ENCODE measurements at regions not wholly inside any gene's neighbourhood (a gene's known extent, or its start where the extent isn't known, plus 50 kb on each side); places are given as distances from the start of the nearest gene placed in this dataset.
"Not testable (repeated sequence)": the region's sequence is repeated elsewhere in the genome, so short reads cannot be mapped to it uniquely, and the experiment has no call there.

DNA sequence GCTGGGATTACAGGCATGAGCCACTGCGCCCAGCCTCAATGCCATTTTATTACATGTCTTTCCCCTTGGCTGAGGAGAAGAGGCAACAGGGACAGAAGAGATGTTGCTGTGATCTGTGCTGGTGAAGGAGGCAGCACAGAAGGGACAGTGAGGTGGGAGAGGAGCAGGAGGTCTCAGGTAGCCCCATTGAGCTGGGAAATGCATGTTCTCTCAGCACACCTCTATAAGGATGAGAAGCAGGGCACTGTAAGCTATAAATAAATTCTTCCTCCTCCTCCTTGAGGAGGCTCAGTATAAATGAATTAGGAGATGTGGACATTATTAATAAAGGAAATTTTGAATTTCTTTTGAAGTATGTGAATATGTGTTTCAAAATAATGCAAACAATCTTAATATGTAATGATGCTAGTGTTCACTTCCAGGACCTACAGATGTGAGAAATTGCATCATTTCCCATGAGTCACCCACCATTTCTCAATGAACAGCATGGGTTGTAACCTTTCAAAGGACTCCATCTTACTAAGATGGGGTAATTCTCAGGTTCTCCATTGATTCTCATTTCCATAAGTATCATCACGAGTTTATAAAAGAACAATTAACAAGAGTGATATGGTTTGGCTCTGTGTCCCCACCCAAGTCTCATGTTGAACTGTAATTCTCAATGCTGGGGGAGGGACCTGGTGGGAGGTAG, 88.9 kb upstream of the ODAD2 start:
- no peak overlapping the region for H3K4me3 ChIP-seq (ENCODE audit: low read depth, low read length)
- no peak for DNase-seq (ENCODE audit: low read depth)
- TF ChIP-seq, protein P1, sequence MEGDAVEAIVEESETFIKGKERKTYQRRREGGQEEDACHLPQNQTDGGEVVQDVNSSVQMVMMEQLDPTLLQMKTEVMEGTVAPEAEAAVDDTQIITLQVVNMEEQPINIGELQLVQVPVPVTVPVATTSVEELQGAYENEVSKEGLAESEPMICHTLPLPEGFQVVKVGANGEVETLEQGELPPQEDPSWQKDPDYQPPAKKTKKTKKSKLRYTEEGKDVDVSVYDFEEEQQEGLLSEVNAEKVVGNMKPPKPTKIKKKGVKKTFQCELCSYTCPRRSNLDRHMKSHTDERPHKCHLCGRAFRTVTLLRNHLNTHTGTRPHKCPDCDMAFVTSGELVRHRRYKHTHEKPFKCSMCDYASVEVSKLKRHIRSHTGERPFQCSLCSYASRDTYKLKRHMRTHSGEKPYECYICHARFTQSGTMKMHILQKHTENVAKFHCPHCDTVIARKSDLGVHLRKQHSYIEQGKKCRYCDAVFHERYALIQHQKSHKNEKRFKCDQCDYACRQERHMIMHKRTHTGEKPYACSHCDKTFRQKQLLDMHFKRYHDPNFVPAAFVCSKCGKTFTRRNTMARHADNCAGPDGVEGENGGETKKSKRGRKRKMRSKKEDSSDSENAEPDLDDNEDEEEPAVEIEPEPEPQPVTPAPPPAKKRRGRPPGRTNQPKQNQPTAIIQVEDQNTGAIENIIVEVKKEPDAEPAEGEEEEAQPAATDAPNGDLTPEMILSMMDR (IDR thresholded peaks at IDR 0.05; ENCODE audit: insufficient read depth, low read depth, low read length, missing control alignments), result no peak

DNA sequence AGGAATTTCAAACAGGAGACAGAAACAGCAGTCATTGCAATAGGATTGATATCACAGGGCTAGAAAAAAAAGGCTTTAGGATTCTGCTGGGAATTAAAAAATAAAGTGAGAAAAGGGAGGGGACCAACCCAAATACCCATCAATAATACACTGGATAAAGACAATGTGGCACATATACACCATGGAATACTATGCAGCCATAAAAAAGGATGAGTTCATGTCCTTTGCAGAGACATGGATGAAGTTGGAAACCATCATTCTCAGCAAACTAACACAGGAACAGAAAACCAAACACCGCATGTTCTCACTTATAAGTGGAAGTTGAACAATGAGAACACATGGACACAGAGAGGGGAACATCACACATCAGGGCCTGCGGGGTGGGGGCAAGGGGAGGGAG, 86.9 kb upstream of the ODAD2 start:
- DNase-seq (ENCODE audit: low read depth); H3K4me3 ChIP-seq (ENCODE audit: low read depth, low read length): not testable (repeated sequence)

DNA sequence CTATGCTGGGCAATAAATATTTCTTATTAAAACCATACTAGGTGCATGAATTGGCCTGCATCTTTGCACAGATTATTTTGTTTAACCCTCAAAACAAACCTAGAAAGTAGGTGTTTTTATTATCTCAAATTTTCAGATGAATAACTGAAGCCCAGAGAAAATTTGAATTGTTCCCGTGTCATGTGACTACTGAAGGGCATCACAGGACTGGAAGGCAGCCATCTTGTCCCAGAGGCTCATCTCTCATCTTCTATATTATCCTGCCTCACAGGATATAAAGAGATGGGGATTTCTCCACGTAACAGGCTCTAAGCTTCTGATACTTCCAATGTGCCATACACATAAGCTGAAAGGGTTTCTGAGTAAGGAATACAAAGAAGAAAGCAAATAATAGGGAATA, 84.0 kb upstream of the ODAD2 start:
- H3K4me3 ChIP-seq (ENCODE audit: low read depth, low read length), result no peak overlapping the region
- TF ChIP-seq, protein P1 (IDR thresholded peaks at IDR 0.05; ENCODE audit: insufficient read depth, low read depth, low read length, missing control alignments), result no peak
- no peak for DNase-seq (ENCODE audit: low read depth)

DNA sequence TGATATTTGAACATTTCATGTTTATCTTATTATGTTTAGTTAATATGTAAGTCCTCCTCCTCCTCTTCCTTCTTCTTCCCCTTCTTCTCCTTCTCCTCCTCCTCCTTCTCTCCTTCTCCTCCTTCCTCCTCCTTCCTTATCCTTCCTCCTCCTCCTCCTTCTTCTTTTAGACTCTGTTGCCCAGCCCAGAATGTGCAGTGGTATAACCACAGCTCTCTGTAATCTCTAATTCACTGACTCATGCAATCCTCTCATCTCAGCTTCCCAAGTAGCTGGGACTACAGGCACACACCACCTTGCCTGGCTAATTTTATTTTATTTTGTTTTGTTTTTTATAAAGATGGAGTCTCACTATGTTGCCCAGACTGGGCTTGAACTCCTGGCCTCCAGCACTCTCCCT, 83.4 kb upstream of the ODAD2 start:
- no peak overlapping the region for H3K4me3 ChIP-seq (ENCODE audit: low read depth, low read length)
- TF ChIP-seq, protein P1 (IDR thresholded peaks at IDR 0.05; ENCODE audit: insufficient read depth, low read depth, low read length, missing control alignments), result no peak
- no peak for DNase-seq (ENCODE audit: low read depth)

DNA sequence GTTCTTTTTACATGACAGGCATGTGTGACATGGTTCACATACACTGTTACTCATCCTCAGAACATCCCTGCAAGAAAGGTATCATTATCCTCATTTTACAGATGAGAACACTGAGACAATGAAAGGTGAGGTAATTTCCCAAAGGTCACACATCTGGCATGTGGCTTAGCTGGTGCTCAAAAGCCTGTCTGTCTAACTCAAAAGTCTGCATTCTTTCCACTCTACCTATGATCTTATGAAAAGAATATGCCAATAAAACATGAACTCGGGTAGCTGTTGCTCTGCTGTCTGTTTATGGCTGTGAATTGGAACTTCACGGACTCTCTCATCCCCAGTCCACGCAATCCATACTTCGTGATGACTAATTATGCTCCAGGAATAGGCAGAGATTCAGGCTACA, 79.0 kb upstream of the ODAD2 start:
- TF ChIP-seq, protein P1 (IDR thresholded peaks at IDR 0.05; ENCODE audit: insufficient read depth, low read depth, low read length, missing control alignments), result no peak
- DNase-seq (ENCODE audit: low read depth), result no peak
- H3K4me3 ChIP-seq (ENCODE audit: low read depth, low read length), result no peak overlapping the region

DNA sequence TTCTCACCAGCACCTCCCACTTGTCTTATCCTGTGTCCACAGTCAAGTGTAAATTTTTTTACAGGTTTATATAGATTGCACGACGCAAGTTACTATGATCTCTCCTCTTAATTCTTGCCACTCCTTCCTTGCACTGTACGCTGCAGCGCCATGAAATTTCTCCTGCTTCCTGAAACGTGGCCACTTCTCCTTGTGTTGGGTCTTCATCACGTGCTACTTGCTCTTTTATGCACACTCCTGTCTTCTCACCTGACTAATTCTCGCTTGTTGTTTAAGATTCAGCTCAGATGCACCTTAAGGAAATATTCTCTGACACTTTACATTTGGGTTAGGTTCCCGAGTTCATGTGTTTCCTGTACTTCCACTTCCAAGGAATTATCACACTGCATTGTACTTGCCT, 76.5 kb upstream of the ODAD2 start:
- TF ChIP-seq, protein P1 (IDR thresholded peaks at IDR 0.05; ENCODE audit: insufficient read depth, low read depth, low read length, missing control alignments), result no peak
- no peak overlapping the region for H3K4me3 ChIP-seq (ENCODE audit: low read depth, low read length)
- DNase-seq (ENCODE audit: low read depth), result no peak

DNA sequence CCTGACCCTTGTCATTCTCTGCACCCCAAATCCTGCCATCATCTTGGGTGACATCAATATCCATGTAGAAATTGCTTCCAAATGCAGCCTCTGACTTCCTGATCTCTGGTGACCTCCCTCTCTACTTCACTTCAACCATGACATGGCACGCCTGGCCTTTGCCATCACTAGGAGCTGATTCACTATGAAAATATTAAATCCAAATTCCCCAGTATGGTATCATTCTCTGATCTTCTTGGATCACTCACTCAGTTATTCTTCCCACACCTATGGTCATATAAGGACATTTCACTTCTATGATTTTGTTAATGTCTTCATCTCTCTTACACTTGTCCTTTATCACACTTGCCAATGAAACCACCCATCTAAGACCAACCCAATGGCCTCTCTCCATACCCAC, 73.7 kb upstream of the ODAD2 start:
- TF ChIP-seq, protein P1 (IDR thresholded peaks at IDR 0.05; ENCODE audit: insufficient read depth, low read depth, low read length, missing control alignments), result no peak
- no peak overlapping the region for H3K4me3 ChIP-seq (ENCODE audit: low read depth, low read length)
- no peak for DNase-seq (ENCODE audit: low read depth)

Measured in GM12865 (cell line).